HEK293 (cell line): ENCODE measurements at regions not wholly inside any gene's neighbourhood (a gene's known extent, or its start where the extent isn't known, plus 50 kb on each side); places are given as distances from the start of the nearest gene placed in this dataset.

Experiments
- CTCF ChIA-PET: fragments of 350-600 bp; formaldehyde crosslinking; extraction: SDS; loops from one replicate; lab custom pipeline; 2021; ENCODE audit warnings: antibody characterized with exemption; lab: Yijun Ruan, JAX
- POLR2A ChIA-PET: fragments of 300-600 bp; formaldehyde crosslinking; extraction: SDS; loops from one replicate; lab custom pipeline; 2020; ENCODE audit warnings: antibody characterized with exemption, inconsistent platforms; lab: Yijun Ruan, JAX
- H3K27ac ChIP-seq: fragments of 200-500 bp; sonication (Bioruptor generic); 2 replicates; pipeline ENCODE4 v1.5.1; 2014; ENCODE audit warnings: low read depth, low read length, control low read depth, inconsistent platforms; ENCODE audit errors: extremely low read depth
- H3K36me3 ChIP-seq, 2 experiments: fragments of 200-500 bp in 1 of 2; sonication (Bioruptor generic) in 1 of 2; 1 replicate in 1 of 2; 2 replicates in 1 of 2; pipeline ENCODE4 v1.5.1; 2014 to 2017; ENCODE audit warnings: inconsistent platforms in 2 of 2, low read length in 2 of 2; ENCODE audit not compliant: control insufficient read depth in 2 of 2, insufficient read depth in 1 of 2
- H3K4me1 ChIP-seq: fragments of 200-500 bp; sonication (Bioruptor generic); 2 replicates; pipeline ENCODE4 v1.5.1; 2014; ENCODE audit warnings: mild to moderate bottlenecking, low read length, inconsistent platforms; ENCODE audit not compliant: control insufficient read depth, insufficient read depth
- H3K4me3 ChIP-seq: 2 replicates; pipeline ENCODE4 v1.5.1; 2011; ENCODE audit warnings: low read depth, mild to moderate bottlenecking, control low read depth, low read length, moderate library complexity
- H3K9me3 ChIP-seq: fragments of 200-500 bp; sonication (Bioruptor generic); 2 replicates; pipeline ENCODE4 v1.5.1; 2014; ENCODE audit warnings: low read depth, low read length, inconsistent platforms; ENCODE audit not compliant: control insufficient read depth, insufficient read depth
- INSM2 ChIP-seq: fragments of 450-650 bp; formaldehyde crosslinking; IDR thresholded peaks from 2 replicates; pipeline ENCODE4 v1.5.1; 2016; ENCODE audit warnings: missing biosample characterization, missing genetic modification characterization
- OSR2 ChIP-seq: fragments of 450-650 bp; formaldehyde crosslinking; IDR thresholded peaks from 2 replicates; pipeline ENCODE4 v1.5.1; 2016; ENCODE audit warnings: missing biosample characterization, missing genetic modification characterization
- SCRT1 ChIP-seq: fragments of 450-650 bp; formaldehyde crosslinking; IDR thresholded peaks from 2 replicates; pipeline ENCODE4 v1.5.1; 2016; ENCODE audit warnings: missing biosample characterization, missing genetic modification characterization, borderline replicate concordance
- TRIM28 ChIP-seq: IDR thresholded peaks from 2 replicates; pipeline ENCODE4 v1.6.1; 2011; ENCODE audit warnings: low read length, control low read depth, borderline replicate concordance
- WT1 ChIP-seq: fragments of 450-650 bp; formaldehyde crosslinking; IDR thresholded peaks from 2 replicates; pipeline ENCODE4 v1.5.1; 2016; ENCODE audit warnings: missing biosample characterization, missing genetic modification characterization
- ZBTB10 ChIP-seq: fragments of 450-650 bp; formaldehyde crosslinking; IDR thresholded peaks from 2 replicates; pipeline ENCODE4 v1.5.1; 2016; ENCODE audit warnings: missing biosample characterization, missing genetic modification characterization
- ZBTB11 ChIP-seq: fragments of 450-650 bp; formaldehyde crosslinking; conservative IDR thresholded peaks from 2 replicates; pipeline ENCODE4 v1.5.1; 2016; ENCODE audit warnings: low read depth, missing biosample characterization, missing genetic modification characterization
- ZEB2 ChIP-seq: fragments of 450-650 bp; formaldehyde crosslinking; IDR thresholded peaks from 2 replicates; pipeline ENCODE4 v1.5.1; 2016; ENCODE audit warnings: missing biosample characterization, missing genetic modification characterization
- ZNF132 ChIP-seq: fragments of 450-650 bp; formaldehyde crosslinking; IDR thresholded peaks from 2 replicates; pipeline ENCODE4 v1.5.1; 2017; ENCODE audit warnings: missing biosample characterization, missing genetic modification characterization, borderline replicate concordance
- ZNF140 ChIP-seq: fragments of 450-650 bp; formaldehyde crosslinking; IDR thresholded peaks from 2 replicates; pipeline ENCODE4 v1.5.1; 2016; ENCODE audit warnings: missing biosample characterization, missing genetic modification characterization
- ZNF157 ChIP-seq: fragments of 450-650 bp; formaldehyde crosslinking; IDR thresholded peaks from 2 replicates; pipeline ENCODE4 v1.5.1; 2016; ENCODE audit warnings: missing biosample characterization, missing genetic modification characterization
- ZNF169 ChIP-seq: fragments of 450-650 bp; formaldehyde crosslinking; IDR thresholded peaks from 2 replicates; pipeline ENCODE4 v1.5.1; 2016; ENCODE audit warnings: missing biosample characterization, missing genetic modification characterization
- ZNF239 ChIP-seq: fragments of 450-650 bp; formaldehyde crosslinking; IDR thresholded peaks from 2 replicates; pipeline ENCODE4 v1.5.1; 2016; ENCODE audit warnings: missing biosample characterization, missing genetic modification characterization
- ZNF302 ChIP-seq: fragments of 450-650 bp; formaldehyde crosslinking; IDR thresholded peaks from 2 replicates; pipeline ENCODE4 v1.5.1; 2016; ENCODE audit warnings: missing biosample characterization, missing genetic modification characterization, low read depth
- ZNF37A ChIP-seq: fragments of 450-650 bp; IDR thresholded peaks from 2 replicates; pipeline ENCODE4 v1.5.1; 2018; ENCODE audit warnings: missing biosample characterization, missing genetic modification characterization
- ZNF394 ChIP-seq: fragments of 450-650 bp; formaldehyde crosslinking; IDR thresholded peaks from 2 replicates; pipeline ENCODE4 v1.5.1; 2016; ENCODE audit warnings: missing biosample characterization, missing genetic modification characterization, mild to moderate bottlenecking, moderate library complexity, borderline replicate concordance
- ZNF423 ChIP-seq: fragments of 450-650 bp; formaldehyde crosslinking; IDR thresholded peaks from 2 replicates; pipeline ENCODE4 v1.5.1; 2016; ENCODE audit warnings: missing biosample characterization, missing genetic modification characterization
- ZNF488 ChIP-seq: fragments of 450-650 bp; formaldehyde crosslinking; IDR thresholded peaks from 2 replicates; pipeline ENCODE4 v1.5.1; 2016; ENCODE audit warnings: missing biosample characterization, missing genetic modification characterization
- ZNF585B ChIP-seq: fragments of 450-650 bp; formaldehyde crosslinking; IDR thresholded peaks from 2 replicates; pipeline ENCODE4 v1.5.1; 2016; ENCODE audit warnings: missing biosample characterization, missing genetic modification characterization
- ZNF654 ChIP-seq: fragments of 450-650 bp; formaldehyde crosslinking; IDR thresholded peaks from 2 replicates; pipeline ENCODE4 v1.5.1; 2016; ENCODE audit warnings: low read depth, missing biosample characterization, missing genetic modification characterization
- ZNF692 ChIP-seq: fragments of 450-650 bp; formaldehyde crosslinking; IDR thresholded peaks from 2 replicates; pipeline ENCODE4 v1.5.1; 2016; ENCODE audit warnings: missing biosample characterization, missing genetic modification characterization
- ZNF704 ChIP-seq: fragments of 450-650 bp; formaldehyde crosslinking; IDR thresholded peaks from 2 replicates; pipeline ENCODE4 v1.5.1; 2016; ENCODE audit warnings: missing biosample characterization, missing genetic modification characterization
- ZNF747 ChIP-seq: fragments of 450-650 bp; formaldehyde crosslinking; IDR thresholded peaks from 2 replicates; pipeline ENCODE4 v1.5.1; 2016; ENCODE audit warnings: missing biosample characterization, missing genetic modification characterization
- ZNF837 ChIP-seq: fragments of 450-650 bp; formaldehyde crosslinking; IDR thresholded peaks from 2 replicates; pipeline ENCODE4 v1.5.1; 2016; ENCODE audit warnings: missing biosample characterization, missing genetic modification characterization

GRCh38 chr18:22544626-22545025, 126.9 kb upstream of the CTAGE1 start:
- Histone ChIP-seq H3K9me3 (no peaks in the 10 kb centered on the region), H3K4me1 (peaks cover 10% of the 10 kb centered on the region), H3K36me3 (no peaks in the 10 kb centered on the region), H3K4me3 (no peak overlapping the region), H3K27ac (no peak overlapping the region)
- CTCF ChIA-PET, result no interaction called here
- no peak for TF ChIP-seq INSM2 (tag by site-specific recombination)
- no peak for TF ChIP-seq ZNF704
- TF ChIP-seq ZNF423 (tag by site-specific recombination), result no peak
- TF ChIP-seq ZNF488 (tag by site-specific recombination), result no peak
- TF ChIP-seq ZNF239, result no peak
- no peak for TF ChIP-seq ZBTB10 (tag by site-specific recombination)
- no peak for TF ChIP-seq ZNF157 (tag by site-specific recombination)
- TF ChIP-seq WT1, result no peak
- no peak for TF ChIP-seq SCRT1 (tag by site-specific recombination)
- TF ChIP-seq ZNF132 (tag by site-specific recombination), result no peak
- no peak for TF ChIP-seq ZNF654 (tag by site-specific recombination)
- TF ChIP-seq ZNF140 (tag by site-specific recombination), result no peak
- TF ChIP-seq ZNF37A (tag by site-specific recombination), result no peak
- no peak for TF ChIP-seq ZNF394 (tag by site-specific recombination)
- TF ChIP-seq ZNF585B (tag by site-specific recombination), result no peak
- no peak for TF ChIP-seq ZNF747 (tag by site-specific recombination)
- no peak for TF ChIP-seq ZEB2
- POLR2A ChIA-PET, result interaction anchor here (0.6 kb wide), 1 partner anchor 70 kb away, joined by 3 read pairs; no protein-coding TSS in a partner anchor

- ChIA-PET POLR2A (interaction anchor here (0.5 to 0.6 kb wide), 2 partner anchors 70 to 552 kb away, joined by 3 to 7 read pairs; no protein-coding TSS in a partner anchor), CTCF (interaction anchor here (0.6 kb wide), 1 partner anchor 547 kb away, joined by 5 read pairs; no protein-coding TSS in a partner anchor)
- no peak overlapping the region for H3K27ac ChIP-seq
- no peaks in the 10 kb centered on the region for H3K9me3 ChIP-seq
- H3K4me3 ChIP-seq, result no peak overlapping the region
- H3K36me3 ChIP-seq, result no peaks in the 10 kb centered on the region
- peaks cover 10% of the 10 kb centered on the region for H3K4me1 ChIP-seq
- TF ChIP-seq ZNF837 (no peak), ZNF585B (tag by site-specific recombination) (no peak), TRIM28 (peak; percentile 60; the same call in 1 of the 2 replicates), WT1 (no peak), ZBTB11 (tag by site-specific recombination) (no peak), SCRT1 (tag by site-specific recombination) (no peak), ZNF302 (tag by site-specific recombination) (no peak), ZNF169 (no peak), OSR2 (no peak), ZNF692 (tag by site-specific recombination) (0 out of 2 replicates have a peak, but pooled peaks have one; percentile 23)
Observed at GRCh38 chr18:22545066-22545760, 127.5 kb upstream of the CTAGE1 start.
